Hepatocyte (in vitro differentiated cells): ENCODE measurements at regions not wholly inside any gene's neighbourhood (a gene's known extent, or its start where the extent isn't known, plus 50 kb on each side); places are given as distances from the start of the nearest gene placed in this dataset.

Experiments used
- EZH2 ChIP-seq: fragments of 200-600 bp; sonication (generic); IDR thresholded peaks from 2 replicates; pipeline ENCODE4 v1.6.1; 2016; ENCODE audit warnings: antibody characterized with exemption, mild to moderate bottlenecking, borderline replicate concordance
- TF ChIP-seq, protein P1 (sequence below): fragments of 200-600 bp; sonication (generic); IDR thresholded peaks from 2 replicates; pipeline ENCODE4 v1.5.1; 2016; ENCODE audit warnings: antibody characterized with exemption, mild to moderate bottlenecking; ENCODE audit not compliant: poor library complexity

DNA sequence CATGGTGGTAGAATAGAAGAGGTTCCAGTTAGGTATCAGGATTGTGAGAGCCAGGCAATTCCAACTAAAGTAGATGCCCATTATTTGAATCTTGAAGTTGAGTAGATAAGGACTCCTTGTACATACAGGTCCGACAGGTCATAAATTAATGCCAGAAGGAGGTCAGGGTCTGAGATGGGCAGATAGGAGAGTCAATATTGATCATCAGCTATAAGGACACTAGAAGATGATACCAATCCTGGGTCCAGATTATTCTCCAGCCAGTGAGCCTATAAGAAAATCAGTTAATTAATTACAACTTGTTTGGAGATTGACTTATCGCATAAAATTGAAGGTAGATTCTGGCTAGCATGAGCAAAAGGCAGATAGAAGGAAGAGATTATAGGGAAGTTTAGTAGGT lies 378.4 kb upstream of the NAALADL2 start:
- TF ChIP-seq, protein P1, sequence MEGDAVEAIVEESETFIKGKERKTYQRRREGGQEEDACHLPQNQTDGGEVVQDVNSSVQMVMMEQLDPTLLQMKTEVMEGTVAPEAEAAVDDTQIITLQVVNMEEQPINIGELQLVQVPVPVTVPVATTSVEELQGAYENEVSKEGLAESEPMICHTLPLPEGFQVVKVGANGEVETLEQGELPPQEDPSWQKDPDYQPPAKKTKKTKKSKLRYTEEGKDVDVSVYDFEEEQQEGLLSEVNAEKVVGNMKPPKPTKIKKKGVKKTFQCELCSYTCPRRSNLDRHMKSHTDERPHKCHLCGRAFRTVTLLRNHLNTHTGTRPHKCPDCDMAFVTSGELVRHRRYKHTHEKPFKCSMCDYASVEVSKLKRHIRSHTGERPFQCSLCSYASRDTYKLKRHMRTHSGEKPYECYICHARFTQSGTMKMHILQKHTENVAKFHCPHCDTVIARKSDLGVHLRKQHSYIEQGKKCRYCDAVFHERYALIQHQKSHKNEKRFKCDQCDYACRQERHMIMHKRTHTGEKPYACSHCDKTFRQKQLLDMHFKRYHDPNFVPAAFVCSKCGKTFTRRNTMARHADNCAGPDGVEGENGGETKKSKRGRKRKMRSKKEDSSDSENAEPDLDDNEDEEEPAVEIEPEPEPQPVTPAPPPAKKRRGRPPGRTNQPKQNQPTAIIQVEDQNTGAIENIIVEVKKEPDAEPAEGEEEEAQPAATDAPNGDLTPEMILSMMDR, result no peak
- TF ChIP-seq EZH2, result no peak
